A673 (cell line): ENCODE measurements at regions not wholly inside any gene's neighbourhood (a gene's known extent, or its start where the extent isn't known, plus 50 kb on each side); places are given as distances from the start of the nearest gene placed in this dataset.
A peak's percentile ranks its signal among the peaks of the same experiment; 100 is the strongest.

Experiments
- BruUV-seq: library from RNA; stranded (reverse); fragments of 400-500 nt; replicated peaks from 2 replicates; lab custom pipeline; 2021; lab: Mats Ljungman, UMichigan
- CTCF ChIA-PET: fragments of 300-600 bp; sonication (Branson Sonifier 250); formaldehyde crosslinking; loops from one replicate; lab custom pipeline; 2022; ENCODE audit warnings: antibody characterized with exemption; lab: Charles Lee
- POLR2A ChIA-PET: fragments of 300-600 bp; sonication (Branson Sonifier 250); formaldehyde crosslinking; loops from one replicate; lab custom pipeline; 2022; ENCODE audit warnings: antibody characterized with exemption; ENCODE audit not compliant: low non-redundant PET; lab: Charles Lee
- DNase-seq: peaks from one replicate; pipeline ENCODE4 v3.0.0-alpha.2; 2015; ENCODE audit warnings: low spot score
- H3K27ac ChIP-seq: fragments of 200-600 bp; sonication (generic); 2 replicates; pipeline ENCODE4 v1.5.1; 2016; ENCODE audit warnings: mixed run types, low read depth, mild to moderate bottlenecking, mixed read lengths, antibody characterized with exemption, low read length; ENCODE audit not compliant: poor library complexity, severe bottlenecking
- H3K27me3 ChIP-seq: fragments of 200-600 bp; sonication (generic); replicated peaks from 2 replicates; pipeline ENCODE4 v1.6.1; 2017; ENCODE audit warnings: mixed run types, low read depth, mild to moderate bottlenecking, mixed read lengths, antibody characterized with exemption, low read length; ENCODE audit not compliant: insufficient read depth, poor library complexity
- H3K36me3 ChIP-seq: fragments of 200-600 bp; sonication (generic); 2 replicates; pipeline ENCODE4 v1.6.1; 2016; ENCODE audit warnings: mixed run types, mild to moderate bottlenecking, mixed read lengths, antibody characterized with exemption, low read length; ENCODE audit not compliant: insufficient read depth, poor library complexity, severe bottlenecking
- H3K4me1 ChIP-seq: fragments of 200-600 bp; sonication (generic); 2 replicates; pipeline ENCODE4 v1.6.1; 2017; ENCODE audit warnings: mixed run types, mild to moderate bottlenecking, mixed read lengths, antibody characterized with exemption, low read length; ENCODE audit not compliant: insufficient read depth, poor library complexity, severe bottlenecking
- H3K4me3 ChIP-seq: fragments of 200-600 bp; sonication (generic); 2 replicates; pipeline ENCODE4 v1.5.1; 2016; ENCODE audit warnings: low read depth, mixed run types, mild to moderate bottlenecking, mixed read lengths, low read length; ENCODE audit not compliant: poor library complexity, severe bottlenecking
- H3K9me3 ChIP-seq: fragments of 200-600 bp; sonication (generic); 2 replicates; pipeline ENCODE4 v1.6.1; 2016; ENCODE audit warnings: mixed run types, low read depth, mild to moderate bottlenecking, mixed read lengths, antibody characterized with exemption, low read length; ENCODE audit not compliant: poor library complexity, severe bottlenecking
- CTCF ChIP-seq: fragments of 300-800, 200-600 bp; sonication (generic); conservative IDR thresholded peaks from 2 replicates; pipeline ENCODE4 v1.5.1; 2017; ENCODE audit warnings: low read depth, mild to moderate bottlenecking, antibody characterized with exemption, low read length, moderate library complexity, mixed read lengths
- EZH2 ChIP-seq: fragments of 200-600 bp; sonication (generic); IDR thresholded peaks from 2 replicates; pipeline ENCODE4 v1.6.1; 2017; ENCODE audit warnings: borderline replicate concordance, low read depth, mild to moderate bottlenecking, mixed read lengths, antibody characterized with exemption, low read length; ENCODE audit not compliant: poor library complexity, severe bottlenecking
- intact Hi-C: fragments of 100-400 bp; cut with micrococcal nuclease; formaldehyde crosslinking; loops from one replicate; pipeline ENCODE4 v1.10.0; 2022; ENCODE audit not compliant: unreplicated experiment

- Histone ChIP-seq H3K4me3 (no peak overlapping the region), H3K27ac (no peak overlapping the region), H3K36me3 (no peaks in the 10 kb centered on the region), H3K9me3 (no peaks in the 10 kb centered on the region), H3K4me1 (no peaks in the 10 kb centered on the region), H3K27me3 (no peaks in the 10 kb centered on the region)
- ChIA-PET POLR2A (no interaction called here), CTCF (no interaction called here)
- TF ChIP-seq EZH2 (no peak), CTCF (no peak)
- intact Hi-C loops, result no loop called here
- DNase-seq, result no peak
- BruUV-seq, result no TSS peak
Measured at GRCh38 chr2:185245216-185245615, 493.4 kb upstream of the FSIP2 start.

GRCh38 chr2:185245806-185246205 lies 492.8 kb upstream of the FSIP2 start:
- Histone ChIP-seq H3K36me3 (no peaks in the 10 kb centered on the region), H3K9me3 (no peaks in the 10 kb centered on the region), H3K4me3 (no peak overlapping the region), H3K4me1 (no peaks in the 10 kb centered on the region), H3K27me3 (no peaks in the 10 kb centered on the region), H3K27ac (no peak overlapping the region)
- TF ChIP-seq EZH2 (no peak), CTCF (no peak)
- peak; percentile 9 for DNase-seq
- CTCF ChIA-PET, result no interaction called here
- POLR2A ChIA-PET, result no interaction called here
- BruUV-seq, result no TSS peak
- intact Hi-C loops, result no loop called here

- ChIA-PET POLR2A (no interaction called here), CTCF (no interaction called here)
- Histone ChIP-seq H3K9me3 (no peaks in the 10 kb centered on the region), H3K36me3 (no peaks in the 10 kb centered on the region), H3K27me3 (no peaks in the 10 kb centered on the region), H3K4me1 (no peaks in the 10 kb centered on the region), H3K27ac (no peak overlapping the region), H3K4me3 (no peak overlapping the region)
- no peak for DNase-seq
- no TSS peak for BruUV-seq
- intact Hi-C loops, result no loop called here
- TF ChIP-seq EZH2 (no peak), CTCF (no peak)
Measured at GRCh38 chr2:185246717-185247116, 491.9 kb upstream of the FSIP2 start.
